ENCODE measurements at regions not wholly inside any gene's neighbourhood (a gene's known extent, or its start where the extent isn't known, plus 50 kb on each side); places are given as distances from the start of the nearest gene placed in this dataset.

DNA sequence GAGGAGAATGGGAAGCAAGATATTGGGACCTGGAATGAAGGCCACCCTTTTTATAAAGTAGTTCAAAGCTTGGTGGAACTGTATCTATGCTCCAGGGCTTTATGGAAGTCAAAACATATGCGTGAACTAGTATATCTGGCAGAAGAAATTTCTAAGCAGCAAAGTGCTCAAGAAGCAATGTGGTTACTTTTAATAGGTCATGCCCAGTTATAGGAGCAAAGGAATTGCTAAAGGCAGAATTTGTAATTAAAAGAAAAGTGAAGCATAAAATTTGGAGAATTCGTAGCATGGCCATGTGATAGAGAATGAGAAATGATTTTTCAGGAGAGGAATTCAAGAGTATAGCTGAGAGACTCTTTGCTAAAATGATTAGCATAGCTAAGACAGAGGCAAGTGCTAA, 1110.4 kb downstream of the XPNPEP1 start:
- Mint-ChIP-seq H3K27ac (no peak overlapping the region), H3K27me3 (ENCODE audit: insufficient read depth, low read depth, poor library complexity) (no peaks in the 10 kb centered on the region), H3K4me3 (no peak overlapping the region), H3K4me1 (no peaks in the 10 kb centered on the region), H3K36me3 (ENCODE audit: low read depth) (no peaks in the 10 kb centered on the region), H3K9me3 (no peaks in the 10 kb centered on the region)
- H3K9me2 ChIP-seq (ENCODE audit: insufficient read depth) = 0 out of 2 replicates have a peak, but pooled peaks cover 10% of the 10 kb centered on the region
- no peaks in the 10 kb centered on the region for H3K4me1 ChIP-seq (ENCODE audit: insufficient read depth)
- H3K27me3 ChIP-seq (ENCODE audit: insufficient read depth) = no peaks in the 10 kb centered on the region
- H3K27ac ChIP-seq (ENCODE audit: low read depth) = no peak overlapping the region
- H3F3A ChIP-seq (replicated peaks; ENCODE audit: low read depth) = no peaks in the 10 kb centered on the region
- no peak overlapping the region for H2AFZ ChIP-seq
- H3K4me3 ChIP-seq = no peak overlapping the region
- H3K4me2 ChIP-seq = no peak overlapping the region
- DNase-seq (ENCODE audit: low spot score) (no peak), ATAC-seq (no peak)
- no peaks in the 10 kb centered on the region for H4K20me1 ChIP-seq (replicated peaks; ENCODE audit: insufficient read depth)
- TF ChIP-seq POLR2AphosphoS5 (IDR thresholded peaks at IDR 0.05; ENCODE audit: low read depth) (no peak), CREB1 (CRISPR knock-in tag; IDR thresholded peaks at IDR 0.05; ENCODE audit: low read depth) (no peak), NANOG (IDR thresholded peaks at IDR 0.05; ENCODE audit: borderline replicate concordance) (no peak), ZNF331 (CRISPR knock-in tag; IDR thresholded peaks at IDR 0.05; ENCODE audit: low read depth) (no peak), EZH2 (IDR thresholded peaks at IDR 0.05; ENCODE audit: low read depth, unreplicated experiment) (no peak), ZNF114 (CRISPR knock-in tag; IDR thresholded peaks at IDR 0.05) (no peak)
- TF ChIP-seq, protein P1, sequence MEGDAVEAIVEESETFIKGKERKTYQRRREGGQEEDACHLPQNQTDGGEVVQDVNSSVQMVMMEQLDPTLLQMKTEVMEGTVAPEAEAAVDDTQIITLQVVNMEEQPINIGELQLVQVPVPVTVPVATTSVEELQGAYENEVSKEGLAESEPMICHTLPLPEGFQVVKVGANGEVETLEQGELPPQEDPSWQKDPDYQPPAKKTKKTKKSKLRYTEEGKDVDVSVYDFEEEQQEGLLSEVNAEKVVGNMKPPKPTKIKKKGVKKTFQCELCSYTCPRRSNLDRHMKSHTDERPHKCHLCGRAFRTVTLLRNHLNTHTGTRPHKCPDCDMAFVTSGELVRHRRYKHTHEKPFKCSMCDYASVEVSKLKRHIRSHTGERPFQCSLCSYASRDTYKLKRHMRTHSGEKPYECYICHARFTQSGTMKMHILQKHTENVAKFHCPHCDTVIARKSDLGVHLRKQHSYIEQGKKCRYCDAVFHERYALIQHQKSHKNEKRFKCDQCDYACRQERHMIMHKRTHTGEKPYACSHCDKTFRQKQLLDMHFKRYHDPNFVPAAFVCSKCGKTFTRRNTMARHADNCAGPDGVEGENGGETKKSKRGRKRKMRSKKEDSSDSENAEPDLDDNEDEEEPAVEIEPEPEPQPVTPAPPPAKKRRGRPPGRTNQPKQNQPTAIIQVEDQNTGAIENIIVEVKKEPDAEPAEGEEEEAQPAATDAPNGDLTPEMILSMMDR (conservative IDR thresholded peaks at IDR 0.05; ENCODE audit: low read depth in 2 of 2) = no peak
- TF ChIP-seq, protein P2, sequence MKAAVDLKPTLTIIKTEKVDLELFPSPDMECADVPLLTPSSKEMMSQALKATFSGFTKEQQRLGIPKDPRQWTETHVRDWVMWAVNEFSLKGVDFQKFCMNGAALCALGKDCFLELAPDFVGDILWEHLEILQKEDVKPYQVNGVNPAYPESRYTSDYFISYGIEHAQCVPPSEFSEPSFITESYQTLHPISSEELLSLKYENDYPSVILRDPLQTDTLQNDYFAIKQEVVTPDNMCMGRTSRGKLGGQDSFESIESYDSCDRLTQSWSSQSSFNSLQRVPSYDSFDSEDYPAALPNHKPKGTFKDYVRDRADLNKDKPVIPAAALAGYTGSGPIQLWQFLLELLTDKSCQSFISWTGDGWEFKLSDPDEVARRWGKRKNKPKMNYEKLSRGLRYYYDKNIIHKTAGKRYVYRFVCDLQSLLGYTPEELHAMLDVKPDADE (IDR thresholded peaks at IDR 0.05) = no peak
- TF ChIP-seq, protein P3, sequence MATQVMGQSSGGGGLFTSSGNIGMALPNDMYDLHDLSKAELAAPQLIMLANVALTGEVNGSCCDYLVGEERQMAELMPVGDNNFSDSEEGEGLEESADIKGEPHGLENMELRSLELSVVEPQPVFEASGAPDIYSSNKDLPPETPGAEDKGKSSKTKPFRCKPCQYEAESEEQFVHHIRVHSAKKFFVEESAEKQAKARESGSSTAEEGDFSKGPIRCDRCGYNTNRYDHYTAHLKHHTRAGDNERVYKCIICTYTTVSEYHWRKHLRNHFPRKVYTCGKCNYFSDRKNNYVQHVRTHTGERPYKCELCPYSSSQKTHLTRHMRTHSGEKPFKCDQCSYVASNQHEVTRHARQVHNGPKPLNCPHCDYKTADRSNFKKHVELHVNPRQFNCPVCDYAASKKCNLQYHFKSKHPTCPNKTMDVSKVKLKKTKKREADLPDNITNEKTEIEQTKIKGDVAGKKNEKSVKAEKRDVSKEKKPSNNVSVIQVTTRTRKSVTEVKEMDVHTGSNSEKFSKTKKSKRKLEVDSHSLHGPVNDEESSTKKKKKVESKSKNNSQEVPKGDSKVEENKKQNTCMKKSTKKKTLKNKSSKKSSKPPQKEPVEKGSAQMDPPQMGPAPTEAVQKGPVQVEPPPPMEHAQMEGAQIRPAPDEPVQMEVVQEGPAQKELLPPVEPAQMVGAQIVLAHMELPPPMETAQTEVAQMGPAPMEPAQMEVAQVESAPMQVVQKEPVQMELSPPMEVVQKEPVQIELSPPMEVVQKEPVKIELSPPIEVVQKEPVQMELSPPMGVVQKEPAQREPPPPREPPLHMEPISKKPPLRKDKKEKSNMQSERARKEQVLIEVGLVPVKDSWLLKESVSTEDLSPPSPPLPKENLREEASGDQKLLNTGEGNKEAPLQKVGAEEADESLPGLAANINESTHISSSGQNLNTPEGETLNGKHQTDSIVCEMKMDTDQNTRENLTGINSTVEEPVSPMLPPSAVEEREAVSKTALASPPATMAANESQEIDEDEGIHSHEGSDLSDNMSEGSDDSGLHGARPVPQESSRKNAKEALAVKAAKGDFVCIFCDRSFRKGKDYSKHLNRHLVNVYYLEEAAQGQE (IDR thresholded peaks at IDR 0.05; ENCODE audit: unreplicated experiment) = no peak
- no peaks in the 10 kb centered on the region for H3K79me2 ChIP-seq (replicated peaks; ENCODE audit: insufficient read depth)
- no peaks in the 10 kb centered on the region for H3K36me3 ChIP-seq (ENCODE audit: insufficient read depth)

DNA sequence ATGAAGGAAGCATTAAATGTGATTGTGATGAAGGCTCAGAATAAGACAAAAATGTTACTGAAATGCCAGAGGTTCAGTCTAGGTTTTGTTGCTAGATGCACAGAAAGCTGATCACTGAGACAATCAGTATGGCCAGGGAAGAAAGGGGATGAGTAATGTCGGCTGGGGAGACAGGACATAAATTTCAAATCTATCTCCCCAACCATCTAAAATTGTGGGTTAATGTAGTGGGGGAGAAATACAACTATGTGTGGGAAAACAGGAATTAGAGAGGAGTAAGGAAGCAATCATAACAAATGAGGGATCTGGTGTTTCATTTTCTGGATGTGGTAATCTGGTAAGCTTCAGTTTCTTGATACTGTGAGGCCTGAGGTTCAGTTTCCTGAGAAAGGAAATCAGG, 1111.0 kb downstream of the XPNPEP1 start:
- no peaks in the 10 kb centered on the region for H3K79me2 ChIP-seq (replicated peaks; ENCODE audit: insufficient read depth)
- no peaks in the 10 kb centered on the region for H3K4me1 Mint-ChIP-seq
- H3K27ac ChIP-seq (ENCODE audit: low read depth) = no peak overlapping the region
- no peaks in the 10 kb centered on the region for H4K20me1 ChIP-seq (replicated peaks; ENCODE audit: insufficient read depth)
- no peak overlapping the region for H3K4me3 Mint-ChIP-seq
- 0 out of 2 replicates have a peak, but pooled peaks cover 10% of the 10 kb centered on the region for H3K9me2 ChIP-seq (ENCODE audit: insufficient read depth)
- ATAC-seq = no peak
- no peaks in the 10 kb centered on the region for H3K9me3 Mint-ChIP-seq
- H3K4me1 ChIP-seq (ENCODE audit: insufficient read depth) = no peaks in the 10 kb centered on the region
- no peaks in the 10 kb centered on the region for H3K36me3 Mint-ChIP-seq (ENCODE audit: low read depth)
- H3K4me3 ChIP-seq = no peak overlapping the region
- H3K27ac Mint-ChIP-seq = no peak overlapping the region
- no peak for DNase-seq (ENCODE audit: low spot score)
- H3K4me2 ChIP-seq = no peak overlapping the region
- no peaks in the 10 kb centered on the region for H3K27me3 ChIP-seq (ENCODE audit: insufficient read depth)
- no peaks in the 10 kb centered on the region for H3K36me3 ChIP-seq (ENCODE audit: insufficient read depth)
- H3F3A ChIP-seq (replicated peaks; ENCODE audit: low read depth) = no peaks in the 10 kb centered on the region
- no peak overlapping the region for H2AFZ ChIP-seq
- H3K27me3 Mint-ChIP-seq (ENCODE audit: insufficient read depth, low read depth, poor library complexity) = no peaks in the 10 kb centered on the region
- TF ChIP-seq POLR2AphosphoS5 (IDR thresholded peaks at IDR 0.05; ENCODE audit: low read depth) (no peak), STAT1 (IDR thresholded peaks at IDR 0.05; ENCODE audit: unreplicated experiment) (no peak), EZH2 (IDR thresholded peaks at IDR 0.05; ENCODE audit: low read depth, unreplicated experiment) (no peak), EZH2phosphoT487 (IDR thresholded peaks at IDR 0.05; ENCODE audit: unreplicated experiment) (no peak), ZNF331 (CRISPR knock-in tag; IDR thresholded peaks at IDR 0.05; ENCODE audit: low read depth) (no peak)
- TF ChIP-seq, protein P3 (IDR thresholded peaks at IDR 0.05; ENCODE audit: unreplicated experiment) = no peak
- TF ChIP-seq, protein P2 (IDR thresholded peaks at IDR 0.05) = no peak

All from GM23338 (cell line).